Endothelial cell (in vitro differentiated cells): ENCODE measurements at regions not wholly inside any gene's neighbourhood (a gene's known extent, or its start where the extent isn't known, plus 50 kb on each side); places are given as distances from the start of the nearest gene placed in this dataset.

ENCODE experiments used
- DNase-seq: peaks from one replicate; pipeline ENCODE4 v3.0.0; 2021; ENCODE audit warnings: low spot score
- H3K27ac Mint-ChIP-seq: one replicate; pipeline ENCODE4 v1.8.0; 2021; ENCODE audit warnings: mixed read lengths, inconsistent platforms; ENCODE audit not compliant: unreplicated experiment
- H3K27me3 Mint-ChIP-seq: one replicate; pipeline ENCODE4 v1.8.0; 2021; ENCODE audit warnings: mild to moderate bottlenecking, moderate library complexity, mixed read lengths, inconsistent platforms; ENCODE audit not compliant: unreplicated experiment
- H3K36me3 Mint-ChIP-seq: one replicate; pipeline ENCODE4 v1.8.0; 2021; ENCODE audit warnings: mild to moderate bottlenecking, low read depth, mixed read lengths, inconsistent platforms; ENCODE audit not compliant: unreplicated experiment
- H3K4me1 Mint-ChIP-seq: one replicate; pipeline ENCODE4 v1.8.0; 2021; ENCODE audit warnings: mild to moderate bottlenecking, mixed read lengths, inconsistent platforms; ENCODE audit not compliant: unreplicated experiment
- H3K4me3 Mint-ChIP-seq: one replicate; pipeline ENCODE4 v1.8.0; 2021; ENCODE audit warnings: mild to moderate bottlenecking, mixed read lengths, inconsistent platforms; ENCODE audit not compliant: unreplicated experiment
- H3K9me3 Mint-ChIP-seq: one replicate; pipeline ENCODE4 v1.8.0; 2021; ENCODE audit warnings: mixed read lengths, inconsistent platforms; ENCODE audit not compliant: unreplicated experiment
- CTCF ChIP-seq: fragments of 200-600 bp; sonication (generic); IDR thresholded peaks from one replicate; pipeline ENCODE4 v1.5.0; 2021; ENCODE audit warnings: antibody characterized with exemption; ENCODE audit not compliant: unreplicated experiment

DNA sequence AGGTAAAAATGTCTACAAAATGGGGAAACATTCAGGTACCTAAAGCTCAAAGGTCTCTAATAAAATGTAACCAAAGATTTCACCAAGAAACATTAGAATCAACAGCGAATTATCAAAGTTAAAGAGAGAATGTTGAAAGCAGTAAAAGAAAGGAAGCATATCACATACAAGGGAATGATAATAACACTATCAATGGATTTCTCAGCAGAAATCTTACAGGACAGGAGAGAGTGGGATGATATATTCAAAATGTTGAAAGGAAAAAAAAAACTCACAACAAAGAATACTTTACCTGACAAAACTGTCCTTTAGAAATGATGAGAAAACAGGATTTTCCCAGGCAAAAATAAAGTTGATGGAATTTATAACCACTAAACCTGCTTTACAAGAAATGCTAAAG, 591.2 kb upstream of the POU3F3 start:
- DNase-seq, result no peak
- Mint-ChIP-seq H3K27me3 (peaks cover 1% of the 10 kb centered on the region), H3K27ac (no peak overlapping the region), H3K9me3 (peaks cover 8% of the 10 kb centered on the region), H3K4me1 (no peaks in the 10 kb centered on the region), H3K4me3 (no peak overlapping the region), H3K36me3 (peaks cover 11% of the 10 kb centered on the region)
- TF ChIP-seq CTCF, result no peak

DNA sequence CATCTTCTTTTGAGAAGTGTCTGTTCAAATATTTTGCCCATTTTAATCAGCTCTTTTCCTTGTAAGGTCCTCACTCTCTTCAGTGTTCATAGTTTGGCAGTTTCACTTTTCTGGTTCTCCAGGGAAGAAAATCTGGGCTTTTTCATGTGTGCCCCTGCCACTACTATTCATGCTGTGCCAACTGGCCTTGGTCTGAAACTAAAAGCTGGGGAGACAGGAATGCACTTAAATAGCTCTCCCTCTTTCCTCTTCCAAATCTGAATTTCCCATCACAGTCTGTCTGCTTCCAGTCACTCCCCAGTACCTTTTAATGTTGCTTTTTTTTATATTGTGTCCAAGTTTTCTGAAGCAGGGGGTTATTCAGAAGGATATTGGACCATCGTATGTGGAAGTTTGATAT, 574.3 kb upstream of the POU3F3 start:
- peaks cover 4% of the 10 kb centered on the region for H3K27me3 Mint-ChIP-seq
- no peaks in the 10 kb centered on the region for H3K9me3 Mint-ChIP-seq
- H3K27ac Mint-ChIP-seq, result no peak overlapping the region
- no peak for TF ChIP-seq CTCF
- no peak for DNase-seq
- H3K4me1 Mint-ChIP-seq, result no peaks in the 10 kb centered on the region
- no peak overlapping the region for H3K4me3 Mint-ChIP-seq
- H3K36me3 Mint-ChIP-seq, result no peaks in the 10 kb centered on the region

- Mint-ChIP-seq H3K36me3 (no peaks in the 10 kb centered on the region), H3K27ac (no peak overlapping the region), H3K9me3 (no peaks in the 10 kb centered on the region), H3K4me1 (no peaks in the 10 kb centered on the region), H3K4me3 (no peak overlapping the region), H3K27me3 (peaks cover 5% of the 10 kb centered on the region)
- TF ChIP-seq CTCF, result no peak
- DNase-seq, result no peak
These were observed 573.7 kb upstream of the POU3F3 start for GRCh38 chr2:104280216-104280615.

GRCh38 chr2:104286841-104287240, 567.1 kb upstream of the POU3F3 start:
- H3K27me3 Mint-ChIP-seq, result peaks cover 5% of the 10 kb centered on the region
- no peaks in the 10 kb centered on the region for H3K9me3 Mint-ChIP-seq
- TF ChIP-seq CTCF, result no peak
- no peak for DNase-seq
- no peak overlapping the region for H3K27ac Mint-ChIP-seq
- H3K4me3 Mint-ChIP-seq, result no peak overlapping the region
- H3K36me3 Mint-ChIP-seq, result no peaks in the 10 kb centered on the region
- no peaks in the 10 kb centered on the region for H3K4me1 Mint-ChIP-seq

DNA sequence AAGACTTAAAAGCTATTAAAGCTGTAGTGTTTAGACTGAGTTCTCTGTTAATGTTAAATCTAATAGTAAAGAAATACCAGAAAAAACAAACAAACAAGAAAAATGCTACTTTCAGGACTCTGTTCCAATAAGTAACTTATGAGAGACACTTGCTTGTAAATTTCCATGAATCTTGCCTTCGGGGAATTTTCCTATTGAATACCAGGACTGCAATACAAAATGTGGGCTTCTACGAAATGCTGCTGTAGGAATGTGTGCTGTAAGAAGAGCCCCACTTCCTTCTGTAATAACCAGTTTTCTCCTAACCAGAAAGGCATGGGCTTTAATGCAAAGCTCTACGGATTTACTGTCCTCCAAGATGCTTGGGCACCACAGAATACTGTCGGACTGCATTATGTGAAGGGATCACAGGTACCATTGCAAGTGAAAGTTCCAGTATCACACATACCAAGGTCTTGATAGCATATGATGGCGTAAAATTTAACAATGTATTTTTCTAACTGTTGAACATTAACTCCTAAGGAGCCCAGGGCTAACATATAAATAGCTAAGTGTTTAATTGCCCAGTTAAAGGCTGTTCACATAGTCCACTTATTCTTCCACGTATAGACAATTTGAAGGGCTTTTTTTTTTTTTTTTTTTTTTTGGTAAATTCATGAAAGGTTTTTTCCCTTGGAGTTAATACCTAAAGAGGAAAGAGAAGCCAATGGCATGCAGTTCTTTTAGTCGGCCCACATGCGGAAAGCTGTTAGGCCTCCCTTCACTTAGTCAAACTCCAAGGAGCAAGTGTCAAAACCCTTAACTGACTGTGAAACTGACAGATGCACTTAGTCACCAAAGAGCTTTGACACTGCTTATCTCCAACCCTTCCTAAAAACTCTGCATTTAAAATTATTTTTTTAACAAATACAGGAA, 564.0 kb upstream of the POU3F3 start:
- H3K9me3 Mint-ChIP-seq, result no peaks in the 10 kb centered on the region
- no peaks in the 10 kb centered on the region for H3K36me3 Mint-ChIP-seq
- no peaks in the 10 kb centered on the region for H3K4me1 Mint-ChIP-seq
- no peak for TF ChIP-seq CTCF
- no peaks in the 10 kb centered on the region for H3K27me3 Mint-ChIP-seq
- H3K4me3 Mint-ChIP-seq, result no peak overlapping the region
- H3K27ac Mint-ChIP-seq, result no peak overlapping the region
- no peak for DNase-seq
